WTC11 (cell line): ENCODE measurements at regions not wholly inside any gene's neighbourhood (a gene's known extent, or its start where the extent isn't known, plus 50 kb on each side); places are given as distances from the start of the nearest gene placed in this dataset.
"Not testable (repeated sequence)": the region's sequence is repeated elsewhere in the genome, so short reads cannot be mapped to it uniquely, and the experiment has no call there.

Source experiments
- ATAC-seq: fragments of 200-7000 bp; cut with Tn5 transposase; 2 replicates; pipeline ENCODE4 v1.10.0; 2021; ENCODE audit warnings: mild to moderate bottlenecking, moderate library complexity
- CTCF ChIA-PET: fragments of 300-600 bp; sonication (Branson Sonifier 250); formaldehyde crosslinking; loops from one replicate; lab custom pipeline; 2021; ENCODE audit warnings: antibody characterized with exemption; lab: Charles Lee
- POLR2A ChIA-PET: fragments of 350-600 bp; sonication (Branson Sonifier 250); formaldehyde crosslinking; loops from one replicate; lab custom pipeline; 2021; ENCODE audit warnings: antibody characterized with exemption; lab: Charles Lee
- DNase-seq: peaks from one replicate; pipeline ENCODE4 v3.0.0; 2021; ENCODE audit warnings: low spot score
- H3K27ac Mint-ChIP-seq: 2 replicates; pipeline ENCODE4 v1.8.0; 2021; ENCODE audit warnings: mixed read lengths
- H3K27me3 Mint-ChIP-seq: 2 replicates; pipeline ENCODE4 v1.8.0; 2021; ENCODE audit warnings: low read depth, mild to moderate bottlenecking, moderate library complexity, mixed read lengths
- H3K36me3 Mint-ChIP-seq: 2 replicates; pipeline ENCODE4 v1.8.0; 2021; ENCODE audit warnings: mixed read lengths
- H3K4me1 Mint-ChIP-seq: 2 replicates; pipeline ENCODE4 v1.8.0; 2022; ENCODE audit warnings: mixed read lengths
- H3K4me3 Mint-ChIP-seq: 2 replicates; pipeline ENCODE4 v1.8.0; 2021; ENCODE audit warnings: mild to moderate bottlenecking, moderate library complexity, mixed read lengths
- H3K9me3 Mint-ChIP-seq: 2 replicates; pipeline ENCODE4 v1.8.0; 2021; ENCODE audit warnings: mixed read lengths
- ATF1 ChIP-seq: sonication (generic); formaldehyde crosslinking; IDR thresholded peaks from 2 replicates; pipeline ENCODE4 v1.8.1; 2023; ENCODE audit warnings: mild to moderate bottlenecking, moderate library complexity, missing genetic modification reagents
- CREB1 ChIP-seq: sonication (generic); formaldehyde crosslinking; IDR thresholded peaks from 2 replicates; pipeline ENCODE4 v1.8.0; 2023; ENCODE audit warnings: mild to moderate bottlenecking, missing genetic modification reagents
- FOXJ3 ChIP-seq: sonication (generic); formaldehyde crosslinking; IDR thresholded peaks from 2 replicates; pipeline ENCODE4 v1.9.0; 2021; ENCODE audit warnings: missing genetic modification reagents, mild to moderate bottlenecking, borderline replicate concordance
- FOXK1 ChIP-seq: sonication (generic); formaldehyde crosslinking; IDR thresholded peaks from 2 replicates; pipeline ENCODE4 v1.8.0; 2022; ENCODE audit warnings: mild to moderate bottlenecking, moderate library complexity, missing genetic modification reagents
- NFATC4 ChIP-seq: fragments of 250-450 bp; sonication (Bioruptor Pico); IDR thresholded peaks from 2 replicates; pipeline ENCODE4 v1.9.0; 2021; ENCODE audit warnings: mild to moderate bottlenecking
- NR3C1 ChIP-seq: sonication (generic); formaldehyde crosslinking; conservative IDR thresholded peaks from 2 replicates; pipeline ENCODE4 v1.8.1; 2023; ENCODE audit warnings: low read depth, mild to moderate bottlenecking, missing genetic modification reagents
- ZNF121 ChIP-seq: sonication (generic); formaldehyde crosslinking; IDR thresholded peaks from 2 replicates; pipeline ENCODE4 v1.8.0; 2023; ENCODE audit warnings: missing genetic modification reagents
- ZNF232 ChIP-seq: sonication (generic); formaldehyde crosslinking; IDR thresholded peaks from 2 replicates; pipeline ENCODE4 v1.8.0; 2022; ENCODE audit warnings: mild to moderate bottlenecking, missing genetic modification reagents
- ZNF396 ChIP-seq: fragments of 250-450 bp; sonication (Bioruptor Pico); IDR thresholded peaks from 2 replicates; pipeline ENCODE4 v1.8.0; 2021; ENCODE audit warnings: mild to moderate bottlenecking, moderate library complexity, borderline replicate concordance
- ZNF416 ChIP-seq: fragments of 250-450 bp; sonication (Bioruptor Pico); IDR thresholded peaks from 2 replicates; pipeline ENCODE4 v1.9.0; 2021; ENCODE audit warnings: mild to moderate bottlenecking, inconsistent platforms
- ZNF423 ChIP-seq: fragments of 250-450 bp; sonication (Bioruptor Pico); IDR thresholded peaks from 2 replicates; pipeline ENCODE4 v2.1.2; 2022; ENCODE audit warnings: mild to moderate bottlenecking, moderate library complexity
- TF ChIP-seq, protein P1 (sequence below): sonication (generic); formaldehyde crosslinking; IDR thresholded peaks from 2 replicates; pipeline ENCODE4 v1.8.0; 2022; ENCODE audit warnings: mild to moderate bottlenecking, missing genetic modification reagents
- TF ChIP-seq, protein P2 (sequence below): sonication (generic); formaldehyde crosslinking; IDR thresholded peaks from 2 replicates; pipeline ENCODE4 v1.8.1; 2022; ENCODE audit warnings: mild to moderate bottlenecking, moderate library complexity, missing genetic modification reagents
- TF ChIP-seq, protein P3 (sequence below): fragments of 250-450 bp; sonication (Bioruptor Pico); IDR thresholded peaks from 2 replicates; pipeline ENCODE4 v1.9.0; 2021; ENCODE audit warnings: mild to moderate bottlenecking
- TF ChIP-seq, protein P4 (sequence below): sonication (generic); formaldehyde crosslinking; IDR thresholded peaks from 2 replicates; pipeline ENCODE4 v1.8.1; 2023; ENCODE audit warnings: mild to moderate bottlenecking, missing genetic modification reagents, moderate library complexity

DNA sequence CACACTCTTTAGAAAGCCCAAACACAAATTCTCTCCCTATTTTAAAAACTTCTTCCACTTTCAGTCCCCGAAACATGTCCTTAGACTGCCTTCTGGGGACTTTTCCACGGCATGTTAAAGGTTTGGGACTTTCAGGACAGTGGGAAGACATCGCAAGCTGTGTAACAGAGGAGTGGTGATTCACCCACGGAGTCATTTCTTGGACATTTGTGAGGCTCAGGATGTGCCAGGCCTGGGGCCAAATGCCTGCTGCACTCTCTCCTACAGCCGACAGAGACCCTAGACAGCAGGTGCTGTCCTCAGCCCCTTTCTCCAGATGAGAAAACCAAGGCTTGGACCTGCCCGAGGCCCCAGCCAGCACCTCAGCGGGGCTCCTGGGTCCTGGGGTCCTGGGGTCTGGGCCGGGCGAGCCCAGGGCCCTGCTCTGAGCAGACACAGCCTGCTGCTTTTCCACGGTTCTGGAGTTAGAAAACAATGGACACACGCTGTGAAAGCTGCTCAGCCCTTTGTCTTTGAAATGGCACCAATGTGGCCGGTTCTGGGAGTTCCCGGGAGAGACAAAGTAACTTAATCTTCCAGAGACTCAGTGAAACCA is 370.2 kb upstream of the SFSWAP start:
- peaks cover 23% of the 10 kb centered on the region for H3K4me1 Mint-ChIP-seq
- ChIA-PET CTCF (interaction anchor here (1.6 kb wide), 1 partner anchor 112 kb away, joined by 4 read pairs; no protein-coding TSS in a partner anchor), POLR2A (no interaction called here)
- H3K27me3 Mint-ChIP-seq = peaks cover 9% of the 10 kb centered on the region
- peak; percentile 73 for ATAC-seq
- TF ChIP-seq ZNF423 = peak; percentile 53
- no peak for TF ChIP-seq NR3C1
- H3K27ac Mint-ChIP-seq = no peak overlapping the region
- no peak overlapping the region for H3K4me3 Mint-ChIP-seq
- peaks cover 8% of the 10 kb centered on the region for H3K36me3 Mint-ChIP-seq
- peaks cover 15% of the 10 kb centered on the region for H3K9me3 Mint-ChIP-seq
- DNase-seq = no peak

DNA sequence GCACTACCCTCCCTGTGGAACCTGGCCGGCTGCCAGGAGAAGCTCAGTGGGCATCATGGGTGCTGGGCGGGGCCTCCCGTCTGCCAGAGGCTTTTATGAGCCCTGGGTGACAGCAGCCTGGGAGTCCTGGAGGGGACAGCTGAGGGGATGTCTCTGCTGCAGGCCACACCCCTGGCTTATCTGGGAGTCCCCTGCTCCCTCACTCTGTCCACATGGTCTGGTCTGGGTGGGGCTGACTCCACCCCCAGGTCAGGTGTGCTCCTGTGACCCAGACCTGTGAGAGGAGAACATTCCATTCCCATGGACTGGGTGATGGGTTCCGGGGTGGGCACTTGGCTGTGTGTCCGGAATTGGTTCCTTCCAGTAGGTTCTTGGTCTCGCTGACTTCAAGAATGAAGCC is 369.3 kb upstream of the SFSWAP start:
- POLR2A ChIA-PET, H3K4me3 Mint-ChIP-seq, H3K27me3 Mint-ChIP-seq, H3K36me3 Mint-ChIP-seq, DNase-seq, CTCF ChIA-PET, H3K27ac Mint-ChIP-seq: not testable (repeated sequence)
- Mint-ChIP-seq H3K9me3 (peaks cover 15% of the 10 kb centered on the region), H3K4me1 (peaks cover 16% of the 10 kb centered on the region)
- ATAC-seq = peak; percentile 38; the same call in 1 of the 2 replicates

- DNase-seq, CTCF ChIA-PET, H3K36me3 Mint-ChIP-seq: not testable (repeated sequence)
These were observed 367.5 kb upstream of the SFSWAP start for GRCh38 chr12:131343436-131343835.

DNA sequence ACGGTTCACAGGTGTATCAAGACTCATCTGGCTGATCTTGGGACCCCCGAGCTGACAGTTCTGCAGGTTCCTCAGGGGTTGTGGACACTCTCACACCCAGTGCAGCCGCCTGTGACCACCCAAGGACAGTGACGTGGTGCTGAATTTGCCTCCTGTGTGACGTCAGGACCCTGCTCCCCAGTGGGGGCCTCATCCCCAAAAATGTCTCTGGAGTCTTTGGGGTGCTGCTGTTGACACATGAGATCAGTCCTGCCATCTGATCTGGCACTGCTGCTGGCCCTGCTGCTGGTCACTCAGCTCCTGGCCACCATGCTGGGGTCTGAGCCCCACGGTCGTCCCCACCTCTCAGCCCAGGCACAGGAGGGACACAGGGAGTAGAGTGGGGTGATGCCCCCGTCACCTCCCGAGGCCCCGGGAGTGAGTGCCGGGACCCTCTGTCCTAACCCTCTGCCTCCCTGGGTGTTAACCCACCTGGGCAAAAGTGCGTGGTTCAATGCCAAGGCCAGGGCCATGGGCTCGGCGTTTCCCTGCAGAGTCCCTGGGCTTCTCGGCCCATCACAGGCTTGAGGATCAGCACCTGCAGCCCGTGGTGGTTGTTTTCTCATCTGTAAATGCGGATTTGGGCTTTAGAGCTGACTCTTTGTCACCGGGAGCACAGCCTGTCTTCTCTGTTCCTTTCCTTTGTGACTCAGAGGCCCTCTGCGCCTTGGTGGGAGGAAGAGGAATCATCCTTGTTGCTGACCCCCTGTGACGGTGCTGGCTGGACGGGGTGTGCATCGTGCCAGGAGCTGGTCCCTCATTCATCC is 366.0 kb upstream of the SFSWAP start:
- ATAC-seq, H3K4me3 Mint-ChIP-seq, CTCF ChIA-PET, POLR2A ChIA-PET, H3K9me3 Mint-ChIP-seq, DNase-seq, H3K36me3 Mint-ChIP-seq, H3K27me3 Mint-ChIP-seq, H3K27ac Mint-ChIP-seq: not testable (repeated sequence)
- H3K4me1 Mint-ChIP-seq = peaks cover 45% of the 10 kb centered on the region

More at GRCh38 chr12:131343436-131343835, 367.5 kb upstream of the SFSWAP start:
- H3K9me3 Mint-ChIP-seq, H3K4me3 Mint-ChIP-seq, ATAC-seq, H3K27ac Mint-ChIP-seq, H3K27me3 Mint-ChIP-seq, POLR2A ChIA-PET: not testable (repeated sequence)
- H3K4me1 Mint-ChIP-seq = peaks cover 31% of the 10 kb centered on the region

DNA sequence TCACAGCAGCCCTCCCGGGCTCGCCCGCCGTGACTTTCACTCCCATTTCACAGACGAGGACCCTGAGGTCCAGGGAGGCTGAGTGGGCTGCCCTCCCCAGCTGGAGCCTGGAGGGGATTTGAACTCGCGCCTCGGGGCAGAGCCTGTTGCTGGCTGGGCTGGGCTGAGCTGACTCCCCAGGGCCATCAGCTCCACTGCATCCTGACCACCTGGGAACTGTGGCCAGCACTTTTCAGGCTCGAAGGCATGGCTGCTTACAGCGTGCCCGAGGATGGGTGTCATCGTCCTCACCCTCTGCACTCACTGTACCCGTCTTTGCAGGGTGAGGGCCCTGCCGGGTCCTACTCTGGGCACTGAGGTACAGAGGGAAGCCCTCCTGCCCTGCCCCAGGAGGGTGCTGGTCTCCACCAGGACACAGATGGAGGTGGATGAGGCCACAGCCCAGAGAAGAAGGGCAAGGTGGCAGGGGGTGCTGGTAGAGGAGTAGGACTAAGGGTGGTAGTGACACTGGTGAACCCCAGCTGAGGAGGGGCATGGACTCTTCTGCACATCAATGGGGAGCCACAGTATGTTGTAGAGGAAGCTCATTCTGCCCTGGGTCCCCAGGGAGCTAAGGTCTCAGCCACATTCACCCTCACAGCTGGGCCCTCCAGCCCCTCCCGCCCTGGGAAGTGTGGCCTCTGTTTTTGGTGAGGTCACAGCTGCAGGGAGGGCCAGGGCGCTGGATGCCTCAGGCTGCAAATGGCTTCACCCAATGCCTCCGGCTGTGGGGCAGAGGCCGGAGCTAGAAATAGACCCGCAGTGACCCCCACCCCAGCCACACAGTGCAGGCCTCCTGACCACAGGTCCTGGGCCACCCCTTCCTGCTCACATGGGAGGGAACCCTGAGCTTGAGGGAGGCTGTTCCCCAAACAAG is 365.1 kb upstream of the SFSWAP start:
- CTCF ChIA-PET = no interaction called here
- TF ChIP-seq, protein P1, sequence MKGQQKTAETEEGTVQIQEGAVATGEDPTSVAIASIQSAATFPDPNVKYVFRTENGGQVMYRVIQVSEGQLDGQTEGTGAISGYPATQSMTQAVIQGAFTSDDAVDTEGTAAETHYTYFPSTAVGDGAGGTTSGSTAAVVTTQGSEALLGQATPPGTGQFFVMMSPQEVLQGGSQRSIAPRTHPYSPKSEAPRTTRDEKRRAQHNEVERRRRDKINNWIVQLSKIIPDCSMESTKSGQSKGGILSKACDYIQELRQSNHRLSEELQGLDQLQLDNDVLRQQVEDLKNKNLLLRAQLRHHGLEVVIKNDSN (CRISPR knock-in tag) = no peak
- TF ChIP-seq, protein P2, sequence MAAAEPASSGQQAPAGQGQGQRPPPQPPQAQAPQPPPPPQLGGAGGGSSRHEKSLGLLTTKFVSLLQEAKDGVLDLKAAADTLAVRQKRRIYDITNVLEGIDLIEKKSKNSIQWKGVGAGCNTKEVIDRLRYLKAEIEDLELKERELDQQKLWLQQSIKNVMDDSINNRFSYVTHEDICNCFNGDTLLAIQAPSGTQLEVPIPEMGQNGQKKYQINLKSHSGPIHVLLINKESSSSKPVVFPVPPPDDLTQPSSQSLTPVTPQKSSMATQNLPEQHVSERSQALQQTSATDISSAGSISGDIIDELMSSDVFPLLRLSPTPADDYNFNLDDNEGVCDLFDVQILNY (CRISPR knock-in tag) = no peak
- TF ChIP-seq ZNF423 (no peak), ZNF121 (CRISPR knock-in tag) (no peak), NFATC4 (CRISPR knock-in tag) (no peak), ATF1 (CRISPR knock-in tag) (no peak), ZNF232 (no peak), FOXJ3 (CRISPR knock-in tag) (no peak), FOXK1 (CRISPR knock-in tag) (no peak), ZNF416 (CRISPR knock-in tag) (no peak), CREB1 (CRISPR knock-in tag) (no peak), ZNF396 (CRISPR knock-in tag) (no peak)
- TF ChIP-seq, protein P3, sequence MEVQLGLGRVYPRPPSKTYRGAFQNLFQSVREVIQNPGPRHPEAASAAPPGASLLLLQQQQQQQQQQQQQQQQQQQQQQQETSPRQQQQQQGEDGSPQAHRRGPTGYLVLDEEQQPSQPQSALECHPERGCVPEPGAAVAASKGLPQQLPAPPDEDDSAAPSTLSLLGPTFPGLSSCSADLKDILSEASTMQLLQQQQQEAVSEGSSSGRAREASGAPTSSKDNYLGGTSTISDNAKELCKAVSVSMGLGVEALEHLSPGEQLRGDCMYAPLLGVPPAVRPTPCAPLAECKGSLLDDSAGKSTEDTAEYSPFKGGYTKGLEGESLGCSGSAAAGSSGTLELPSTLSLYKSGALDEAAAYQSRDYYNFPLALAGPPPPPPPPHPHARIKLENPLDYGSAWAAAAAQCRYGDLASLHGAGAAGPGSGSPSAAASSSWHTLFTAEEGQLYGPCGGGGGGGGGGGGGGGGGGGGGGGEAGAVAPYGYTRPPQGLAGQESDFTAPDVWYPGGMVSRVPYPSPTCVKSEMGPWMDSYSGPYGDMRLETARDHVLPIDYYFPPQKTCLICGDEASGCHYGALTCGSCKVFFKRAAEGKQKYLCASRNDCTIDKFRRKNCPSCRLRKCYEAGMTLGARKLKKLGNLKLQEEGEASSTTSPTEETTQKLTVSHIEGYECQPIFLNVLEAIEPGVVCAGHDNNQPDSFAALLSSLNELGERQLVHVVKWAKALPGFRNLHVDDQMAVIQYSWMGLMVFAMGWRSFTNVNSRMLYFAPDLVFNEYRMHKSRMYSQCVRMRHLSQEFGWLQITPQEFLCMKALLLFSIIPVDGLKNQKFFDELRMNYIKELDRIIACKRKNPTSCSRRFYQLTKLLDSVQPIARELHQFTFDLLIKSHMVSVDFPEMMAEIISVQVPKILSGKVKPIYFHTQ (CRISPR knock-in tag) = no peak
- TF ChIP-seq, protein P4, sequence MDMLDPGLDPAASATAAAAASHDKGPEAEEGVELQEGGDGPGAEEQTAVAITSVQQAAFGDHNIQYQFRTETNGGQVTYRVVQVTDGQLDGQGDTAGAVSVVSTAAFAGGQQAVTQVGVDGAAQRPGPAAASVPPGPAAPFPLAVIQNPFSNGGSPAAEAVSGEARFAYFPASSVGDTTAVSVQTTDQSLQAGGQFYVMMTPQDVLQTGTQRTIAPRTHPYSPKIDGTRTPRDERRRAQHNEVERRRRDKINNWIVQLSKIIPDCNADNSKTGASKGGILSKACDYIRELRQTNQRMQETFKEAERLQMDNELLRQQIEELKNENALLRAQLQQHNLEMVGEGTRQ (CRISPR knock-in tag) = no peak

More for the DNA sequence above, 365.1 kb upstream of the SFSWAP start:
- Mint-ChIP-seq H3K9me3 (peaks cover 4% of the 10 kb centered on the region), H3K4me3 (no peak overlapping the region), H3K36me3 (no peaks in the 10 kb centered on the region; the same call in none of the 2 replicates), H3K4me1 (peaks cover 40% of the 10 kb centered on the region), H3K27me3 (no peaks in the 10 kb centered on the region; the same call in 1 of the 2 replicates), H3K27ac (no peak overlapping the region)
- POLR2A ChIA-PET = no interaction called here
- ATAC-seq (no peak), DNase-seq (no peak)
